GM19239 (cell line): ENCODE measurements at regions not wholly inside any gene's neighbourhood (a gene's known extent, or its start where the extent isn't known, plus 50 kb on each side); places are given as distances from the start of the nearest gene placed in this dataset.
"Not testable (repeated sequence)": the region's sequence is repeated elsewhere in the genome, so short reads cannot be mapped to it uniquely, and the experiment has no call there.

Experiments used
- DNase-seq: peaks from one replicate; pipeline ENCODE4 v3.0.0; 2011; ENCODE audit warnings: low spot score; ENCODE audit not compliant: insufficient read length
- FAIRE-seq: peaks from 2 replicates; lab custom pipeline; 2011; peaks lifted over from hg19 to GRCh38; lab: Jason Lieb, UNC

GRCh38 chr16:62272035-62272434 is 235.8 kb upstream of the CDH8 start:
- FAIRE-seq = no peak
- no peak for DNase-seq

GRCh38 chr16:62261760-62262159 is 225.5 kb upstream of the CDH8 start:
- DNase-seq (no peak), FAIRE-seq (no peak)

GRCh38 chr16:62258931-62259435 is 222.7 kb upstream of the CDH8 start:
- FAIRE-seq, DNase-seq: not testable (repeated sequence)

- FAIRE-seq (no peak), DNase-seq (no peak)
These were observed 220.2 kb upstream of the CDH8 start for GRCh38 chr16:62256406-62256805.

- DNase-seq = no peak
- no peak for FAIRE-seq
These were observed 218.6 kb upstream of the CDH8 start for GRCh38 chr16:62254847-62255246.

- no peak for FAIRE-seq
- DNase-seq = no peak
These were observed 218.1 kb upstream of the CDH8 start for GRCh38 chr16:62254372-62254771.

GRCh38 chr16:62253966-62254365 is 217.7 kb upstream of the CDH8 start:
- FAIRE-seq = no peak
- DNase-seq = no peak

GRCh38 chr16:62249069-62249468 is 212.8 kb upstream of the CDH8 start:
- no peak for FAIRE-seq
- DNase-seq = no peak

GRCh38 chr16:62240722-62241121 is 204.5 kb upstream of the CDH8 start:
- FAIRE-seq = no peak
- DNase-seq = no peak

GRCh38 chr16:62225675-62226074 is 189.4 kb upstream of the CDH8 start:
- no peak for DNase-seq
- FAIRE-seq = peak; percentile 79

GRCh38 chr16:62224646-62225209 is 188.5 kb upstream of the CDH8 start:
- DNase-seq (no peak), FAIRE-seq (no peak)

- DNase-seq (no peak), FAIRE-seq (no peak)
These were observed 180.6 kb upstream of the CDH8 start for GRCh38 chr16:62216837-62217236.

- no peak for DNase-seq
- no peak for FAIRE-seq
These were observed 177.5 kb upstream of the CDH8 start for GRCh38 chr16:62213763-62214162.

- DNase-seq (no peak), FAIRE-seq (no peak)
These were observed 172.7 kb upstream of the CDH8 start for GRCh38 chr16:62208934-62209333.

- no peak for DNase-seq
- FAIRE-seq = no peak
These were observed 169.2 kb upstream of the CDH8 start for GRCh38 chr16:62205459-62205858.

GRCh38 chr16:62201911-62202310 is 165.7 kb upstream of the CDH8 start:
- DNase-seq (no peak), FAIRE-seq (no peak)

GRCh38 chr16:62194828-62195227 is 158.6 kb upstream of the CDH8 start:
- DNase-seq (no peak), FAIRE-seq (no peak)

- DNase-seq (no peak), FAIRE-seq (no peak)
These were observed 154.2 kb upstream of the CDH8 start for GRCh38 chr16:62190426-62190825.

- no peak for DNase-seq
- no peak for FAIRE-seq
These were observed 141.3 kb upstream of the CDH8 start for GRCh38 chr16:62177351-62178203.

- DNase-seq = no peak
- FAIRE-seq = no peak
These were observed 134.4 kb upstream of the CDH8 start for GRCh38 chr16:62170642-62171041.

GRCh38 chr16:62167551-62167950 is 131.3 kb upstream of the CDH8 start:
- no peak for FAIRE-seq

GRCh38 chr16:62157544-62157943 is 121.3 kb upstream of the CDH8 start:
- DNase-seq (no peak), FAIRE-seq (no peak)

More at GRCh38 chr16:62167551-62167950, 131.3 kb upstream of the CDH8 start:
- DNase-seq = no peak
